ENCODE measurements at regions not wholly inside any gene's neighbourhood (a gene's known extent, or its start where the extent isn't known, plus 50 kb on each side); places are given as distances from the start of the nearest gene placed in this dataset.
"Not testable (repeated sequence)": the region's sequence is repeated elsewhere in the genome, so short reads cannot be mapped to it uniquely, and the experiment has no call there.

GRCh38 chr10:107952649-107953556 is 788.4 kb upstream of the SORCS1 start:
- no peak overlapping the region for H3K27ac ChIP-seq (ENCODE audit: low read depth, low read length)
- H3K27me3 ChIP-seq (ENCODE audit: control insufficient read depth, insufficient read depth, low read length): no peaks in the 10 kb centered on the region
- 63% methylated on average over 6 of the region's 6 CpGs for WGBS (ENCODE audit: insufficient coverage)
- no peaks in the 10 kb centered on the region for H3K9me3 ChIP-seq (ENCODE audit: control insufficient read depth, insufficient read depth, low read length)
- no peak for DNase-seq (ENCODE audit: low read depth in 4 of 6, low spot score in 6 of 6)
- no peak overlapping the region for H3K4me3 ChIP-seq (ENCODE audit: low read depth, low read length)
- H3K4me1 ChIP-seq (ENCODE audit: control insufficient read depth, insufficient read depth, low read length): no peaks in the 10 kb centered on the region
- no peaks in the 10 kb centered on the region for H3K36me3 ChIP-seq (ENCODE audit: control insufficient read depth, insufficient read depth, low read length)

DNA sequence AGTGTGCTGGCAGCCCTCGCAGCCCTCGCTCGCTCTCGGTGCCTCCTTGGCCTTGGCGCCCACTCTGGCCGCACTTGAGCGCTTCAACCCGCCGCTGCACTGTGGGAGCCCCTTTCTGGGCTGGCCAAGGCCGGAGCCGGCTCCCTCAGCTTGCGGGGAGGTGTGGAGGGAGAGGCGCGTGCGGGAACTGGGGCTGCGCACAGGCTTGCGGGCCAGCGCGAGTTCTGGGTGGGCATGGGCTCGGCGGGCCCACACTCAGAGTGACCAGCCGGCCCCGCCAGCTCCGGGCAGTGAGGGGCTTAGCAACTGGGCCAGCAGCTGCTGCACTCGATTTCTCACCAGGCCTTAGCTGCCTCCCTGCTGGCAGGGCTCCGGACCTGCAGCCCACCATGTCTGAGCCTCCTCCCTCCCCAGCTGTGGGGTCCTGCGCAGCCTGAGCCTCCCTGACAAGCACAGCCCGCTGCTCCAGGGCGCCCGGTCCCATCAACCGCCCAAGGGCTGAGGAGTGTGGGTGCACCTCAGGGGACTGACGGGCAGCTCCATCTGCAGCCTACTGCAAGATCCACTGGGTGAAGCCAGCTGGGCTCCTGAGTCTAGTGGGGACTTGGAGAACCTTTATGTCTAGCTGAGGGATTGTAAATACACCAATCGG is 786.0 kb upstream of the SORCS1 start:
- H3K9me3 ChIP-seq (ENCODE audit: control insufficient read depth, insufficient read depth, low read length); H3K4me1 ChIP-seq (ENCODE audit: control insufficient read depth, insufficient read depth, low read length); H3K36me3 ChIP-seq (ENCODE audit: control insufficient read depth, insufficient read depth, low read length); DNase-seq (ENCODE audit: low read depth in 4 of 6, low spot score in 6 of 6); H3K27ac ChIP-seq (ENCODE audit: low read depth, low read length); H3K4me3 ChIP-seq (ENCODE audit: low read depth, low read length); H3K27me3 ChIP-seq (ENCODE audit: control insufficient read depth, insufficient read depth, low read length): not testable (repeated sequence)
- WGBS (ENCODE audit: insufficient coverage): 94% methylated on average over 32 of the region's 33 CpGs

DNA sequence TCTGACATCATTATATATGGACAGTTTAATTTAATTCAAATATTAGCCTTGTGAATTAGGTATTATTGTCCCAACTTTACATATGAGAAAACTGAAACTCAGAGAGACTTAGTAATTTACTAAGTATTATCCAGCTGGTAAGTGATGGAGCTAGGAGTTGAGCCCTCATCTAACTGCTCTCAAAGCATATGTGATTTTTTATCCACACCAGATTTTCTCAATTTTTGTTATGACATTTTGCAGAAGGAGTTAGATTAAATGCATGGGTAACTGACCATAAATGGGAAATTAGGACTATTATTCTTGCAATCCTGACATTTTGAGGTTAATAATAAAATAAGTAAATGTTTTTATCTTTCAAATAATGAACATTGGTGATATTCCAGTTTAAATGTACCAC is 778.3 kb upstream of the SORCS1 start:
- no peaks in the 10 kb centered on the region for H3K36me3 ChIP-seq (ENCODE audit: control insufficient read depth, insufficient read depth, low read length)
- no peaks in the 10 kb centered on the region for H3K9me3 ChIP-seq (ENCODE audit: control insufficient read depth, insufficient read depth, low read length)
- no peak for DNase-seq (ENCODE audit: low read depth in 4 of 6, low spot score in 6 of 6)
- H3K27ac ChIP-seq (ENCODE audit: low read depth, low read length): no peak overlapping the region
- H3K4me1 ChIP-seq (ENCODE audit: control insufficient read depth, insufficient read depth, low read length): no peaks in the 10 kb centered on the region
- no peak overlapping the region for H3K4me3 ChIP-seq (ENCODE audit: low read depth, low read length)
- no peaks in the 10 kb centered on the region for H3K27me3 ChIP-seq (ENCODE audit: control insufficient read depth, insufficient read depth, low read length)

DNA sequence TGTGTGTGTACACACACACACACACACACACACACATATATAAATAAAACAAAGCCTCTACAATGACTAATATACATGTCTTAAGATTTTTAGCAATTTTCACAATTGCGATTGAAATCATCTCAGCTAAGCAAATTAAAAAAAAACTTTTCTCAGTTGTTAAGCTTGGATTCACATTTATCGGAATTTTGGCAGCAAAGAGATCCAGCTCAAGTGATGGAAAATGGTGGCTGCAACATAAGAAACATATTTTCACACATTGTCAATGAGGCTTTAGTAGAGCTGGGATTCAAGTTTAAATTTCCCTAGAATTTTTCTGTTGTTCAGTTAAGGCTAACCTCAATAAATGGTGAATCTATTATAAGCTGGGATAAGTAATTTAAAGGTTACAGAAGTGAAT is 768.6 kb upstream of the SORCS1 start:
- Histone ChIP-seq H3K27ac (ENCODE audit: low read depth, low read length) (no peak overlapping the region), H3K4me1 (ENCODE audit: control insufficient read depth, insufficient read depth, low read length) (no peaks in the 10 kb centered on the region), H3K27me3 (ENCODE audit: control insufficient read depth, insufficient read depth, low read length) (no peaks in the 10 kb centered on the region), H3K9me3 (ENCODE audit: control insufficient read depth, insufficient read depth, low read length) (no peaks in the 10 kb centered on the region), H3K36me3 (ENCODE audit: control insufficient read depth, insufficient read depth, low read length) (no peaks in the 10 kb centered on the region), H3K4me3 (ENCODE audit: low read depth, low read length) (no peak overlapping the region)
- peak in 1 of 6 donors; percentile 72 for DNase-seq (ENCODE audit: low read depth in 4 of 6, low spot score in 6 of 6)
- no CpG with 5 or more reads among the region's 2 CpGs for WGBS (ENCODE audit: insufficient coverage)

DNA sequence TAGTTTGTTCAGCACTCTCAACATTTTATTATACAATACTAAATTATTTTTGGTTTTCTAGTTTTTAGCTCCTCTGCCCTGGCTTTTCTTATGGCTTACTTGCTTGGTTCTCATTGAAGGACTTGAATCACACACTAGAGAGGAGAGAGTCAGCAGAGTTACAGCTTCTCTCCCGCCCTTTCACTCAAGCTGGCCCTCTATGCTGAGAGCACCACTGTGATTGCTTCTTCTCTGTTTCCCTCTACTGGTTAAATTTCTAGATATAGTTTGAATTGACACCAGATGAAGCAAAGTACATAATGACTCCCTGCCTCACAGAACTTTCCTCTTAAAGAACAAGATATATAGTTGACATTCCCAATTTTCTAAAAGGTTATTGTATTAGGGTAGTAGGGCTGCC is 767.3 kb upstream of the SORCS1 start:
- no CpG with 5 or more reads among the region's 1 CpG for WGBS (ENCODE audit: insufficient coverage)
- H3K36me3 ChIP-seq (ENCODE audit: control insufficient read depth, insufficient read depth, low read length): no peaks in the 10 kb centered on the region
- H3K4me1 ChIP-seq (ENCODE audit: control insufficient read depth, insufficient read depth, low read length): no peaks in the 10 kb centered on the region
- H3K9me3 ChIP-seq (ENCODE audit: control insufficient read depth, insufficient read depth, low read length): no peaks in the 10 kb centered on the region
- no peaks in the 10 kb centered on the region for H3K27me3 ChIP-seq (ENCODE audit: control insufficient read depth, insufficient read depth, low read length)
- H3K27ac ChIP-seq (ENCODE audit: low read depth, low read length): no peak overlapping the region
- H3K4me3 ChIP-seq (ENCODE audit: low read depth, low read length): no peak overlapping the region
- DNase-seq (ENCODE audit: low read depth in 4 of 6, low spot score in 6 of 6): no peak

DNA sequence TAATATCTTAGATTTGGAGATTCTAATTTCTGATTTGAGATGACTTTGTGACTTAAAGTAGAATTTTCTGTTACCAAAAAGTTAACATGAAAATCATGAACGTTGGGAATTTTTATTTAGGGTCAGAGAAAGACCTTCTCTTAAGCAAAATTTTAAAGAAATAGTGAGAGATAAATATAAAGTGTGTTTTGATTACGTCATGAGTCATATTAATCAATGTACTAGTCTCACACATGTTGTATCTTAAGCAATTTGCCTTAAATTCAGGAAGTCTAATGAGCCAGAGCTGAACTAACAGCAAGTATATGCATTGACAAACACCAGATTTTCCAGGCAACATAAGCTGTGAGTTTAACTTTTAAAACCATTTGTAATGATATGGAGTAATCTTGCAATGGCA is 765.5 kb upstream of the SORCS1 start:
- DNase-seq (ENCODE audit: low read depth in 4 of 6, low spot score in 6 of 6): no peak
- H3K27ac ChIP-seq (ENCODE audit: low read depth, low read length): no peak overlapping the region
- H3K9me3 ChIP-seq (ENCODE audit: control insufficient read depth, insufficient read depth, low read length): no peaks in the 10 kb centered on the region
- no peaks in the 10 kb centered on the region for H3K36me3 ChIP-seq (ENCODE audit: control insufficient read depth, insufficient read depth, low read length)
- no CpG with 5 or more reads among the region's 2 CpGs for WGBS (ENCODE audit: insufficient coverage)
- H3K4me1 ChIP-seq (ENCODE audit: control insufficient read depth, insufficient read depth, low read length): no peaks in the 10 kb centered on the region
- H3K27me3 ChIP-seq (ENCODE audit: control insufficient read depth, insufficient read depth, low read length): no peaks in the 10 kb centered on the region
- no peak overlapping the region for H3K4me3 ChIP-seq (ENCODE audit: low read depth, low read length)

DNA sequence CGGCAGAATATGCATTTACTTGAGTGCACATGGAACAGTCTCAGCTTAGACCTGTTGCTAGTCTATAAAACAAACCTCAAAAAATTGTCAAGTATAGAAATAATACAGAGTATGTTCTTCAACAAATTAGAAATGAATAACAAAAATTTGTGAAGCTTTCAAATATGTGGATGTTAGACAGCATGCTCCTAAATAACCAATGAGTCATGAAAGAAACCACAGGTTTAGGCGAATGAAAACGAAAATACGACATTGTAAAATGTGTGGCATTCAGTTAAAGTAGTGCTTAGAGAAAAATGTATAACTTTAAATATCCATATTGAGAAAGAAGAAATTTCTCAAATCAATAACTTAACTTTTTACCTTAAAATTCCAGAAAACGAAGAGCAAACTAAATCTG is 760.0 kb upstream of the SORCS1 start:
- H3K4me3 ChIP-seq (ENCODE audit: low read depth, low read length): no peak overlapping the region
- no peaks in the 10 kb centered on the region for H3K4me1 ChIP-seq (ENCODE audit: control insufficient read depth, insufficient read depth, low read length)
- H3K27me3 ChIP-seq (ENCODE audit: control insufficient read depth, insufficient read depth, low read length): no peaks in the 10 kb centered on the region
- no peak for DNase-seq (ENCODE audit: low read depth in 4 of 6, low spot score in 6 of 6)
- no peaks in the 10 kb centered on the region for H3K36me3 ChIP-seq (ENCODE audit: control insufficient read depth, insufficient read depth, low read length)
- H3K9me3 ChIP-seq (ENCODE audit: control insufficient read depth, insufficient read depth, low read length): peaks cover 4% of the 10 kb centered on the region
- no CpG with 5 or more reads among the region's 5 CpGs for whole genome bisulfite sequencing (ENCODE audit: insufficient coverage)
- no peak overlapping the region for H3K27ac ChIP-seq (ENCODE audit: low read depth, low read length)

GRCh38 chr10:107919626-107920235 is 755.2 kb upstream of the SORCS1 start:
- DNase-seq (ENCODE audit: low read depth in 4 of 6, low spot score in 6 of 6): no peak
- Histone ChIP-seq H3K9me3 (ENCODE audit: control insufficient read depth, insufficient read depth, low read length) (peaks cover 4% of the 10 kb centered on the region), H3K27ac (ENCODE audit: low read depth, low read length) (no peak overlapping the region), H3K4me3 (ENCODE audit: low read depth, low read length) (no peak overlapping the region), H3K4me1 (ENCODE audit: control insufficient read depth, insufficient read depth, low read length) (peaks cover 4% of the 10 kb centered on the region), H3K36me3 (ENCODE audit: control insufficient read depth, insufficient read depth, low read length) (no peaks in the 10 kb centered on the region), H3K27me3 (ENCODE audit: control insufficient read depth, insufficient read depth, low read length) (peaks cover 2% of the 10 kb centered on the region)
- WGBS (ENCODE audit: insufficient coverage): 84% methylated on average over 11 of the region's 12 CpGs

DNA sequence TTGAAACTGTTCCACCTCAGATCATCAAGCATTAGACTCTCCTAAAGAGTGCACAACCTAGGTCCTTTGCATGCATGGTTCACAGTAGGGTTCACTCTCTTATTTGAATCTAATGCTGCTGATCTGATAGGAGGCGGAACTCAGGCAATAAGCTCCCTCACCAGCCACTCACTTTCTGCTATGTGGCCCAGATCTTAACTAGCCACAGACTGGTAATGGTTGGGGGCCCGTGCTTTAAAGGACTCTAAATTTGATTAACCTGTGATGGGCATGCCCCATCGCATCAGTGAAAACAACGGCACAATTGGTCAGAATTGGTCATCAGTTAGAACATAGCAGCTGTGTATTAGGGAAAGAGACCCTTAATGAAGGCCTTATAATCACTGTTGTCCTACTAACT is 753.7 kb upstream of the SORCS1 start:
- WGBS (ENCODE audit: insufficient coverage): 100% methylated on average over 1 of the region's 4 CpGs
- peaks cover 9% of the 10 kb centered on the region for H3K4me1 ChIP-seq (ENCODE audit: control insufficient read depth, insufficient read depth, low read length)
- DNase-seq (ENCODE audit: low read depth in 4 of 6, low spot score in 6 of 6): no peak
- peaks cover 9% of the 10 kb centered on the region for H3K27me3 ChIP-seq (ENCODE audit: control insufficient read depth, insufficient read depth, low read length)
- peaks cover 4% of the 10 kb centered on the region for H3K9me3 ChIP-seq (ENCODE audit: control insufficient read depth, insufficient read depth, low read length)
- H3K36me3 ChIP-seq (ENCODE audit: control insufficient read depth, insufficient read depth, low read length): no peaks in the 10 kb centered on the region
- no peak overlapping the region for H3K4me3 ChIP-seq (ENCODE audit: low read depth, low read length)
- no peak overlapping the region for H3K27ac ChIP-seq (ENCODE audit: low read depth, low read length)
